Stomach (tissue), 4 donors: ENCODE measurements at regions not wholly inside any gene's neighbourhood (a gene's known extent, or its start where the extent isn't known, plus 50 kb on each side); places are given as distances from the start of the nearest gene placed in this dataset.

Experiments used
- CTCF ChIP-seq, 7 experiments: fragments of 450-650 bp in 4 of 7; fragments of 200-600 bp in 3 of 7; sonication (generic) in 3 of 7; IDR thresholded peaks; one replicate each; pipeline ENCODE4 v1.5.1; 2016 to 2019; ENCODE audit warnings: antibody characterized with exemption in 7 of 7, control low read depth in 2 of 7, mild to moderate bottlenecking in 1 of 7
- POLR2A ChIP-seq, 4 donors: fragments of 450-650 bp; IDR thresholded peaks; one replicate each; pipeline ENCODE4 v1.6.1; 2016; ENCODE audit warnings: antibody characterized with exemption in 4 of 4, control low read depth in 2 of 4, mild to moderate bottlenecking in 1 of 4, moderate library complexity in 1 of 4

GRCh38 chr14:42130815-42131214 lies 524.1 kb downstream of the LRFN5 start:
- TF ChIP-seq CTCF (IDR thresholded peaks at IDR 0.05) (no peak), POLR2A (IDR thresholded peaks at IDR 0.05) (no peak)
